COLO668 (cell line): ENCODE measurements at regions not wholly inside any gene's neighbourhood (a gene's known extent, or its start where the extent isn't known, plus 50 kb on each side); places are given as distances from the start of the nearest gene placed in this dataset.

Source experiments
- DNase-seq: peaks from one replicate; lab custom pipeline; 2025; ENCODE audit not compliant: unreplicated experiment; lab: John Stamatoyannopoulos, UW

- DNase-seq, result no peak
These were observed 148.6 kb upstream of the DIO3 start for GRCh38 chr14:101412739-101413138.

DNA sequence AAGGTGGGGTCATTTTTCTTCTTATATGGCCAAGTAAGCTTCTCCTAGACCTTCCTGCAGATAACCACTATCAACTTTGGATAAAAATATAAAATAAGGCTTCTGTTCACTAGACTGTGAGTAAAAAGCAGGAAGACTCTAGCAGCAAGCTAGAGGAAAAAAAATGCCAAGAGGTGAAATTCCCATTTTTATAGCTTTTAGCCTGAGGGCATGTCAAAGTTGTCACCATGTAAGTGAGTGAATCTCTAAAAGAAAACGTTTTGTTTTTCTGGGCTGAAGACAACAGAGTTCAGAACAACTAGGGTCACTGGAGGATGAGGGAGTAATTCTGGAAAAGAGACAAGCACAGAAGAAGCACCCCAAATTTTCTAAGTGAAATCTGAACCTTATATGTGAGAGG is 143.9 kb upstream of the DIO3 start:
- DNase-seq, result no peak

DNA sequence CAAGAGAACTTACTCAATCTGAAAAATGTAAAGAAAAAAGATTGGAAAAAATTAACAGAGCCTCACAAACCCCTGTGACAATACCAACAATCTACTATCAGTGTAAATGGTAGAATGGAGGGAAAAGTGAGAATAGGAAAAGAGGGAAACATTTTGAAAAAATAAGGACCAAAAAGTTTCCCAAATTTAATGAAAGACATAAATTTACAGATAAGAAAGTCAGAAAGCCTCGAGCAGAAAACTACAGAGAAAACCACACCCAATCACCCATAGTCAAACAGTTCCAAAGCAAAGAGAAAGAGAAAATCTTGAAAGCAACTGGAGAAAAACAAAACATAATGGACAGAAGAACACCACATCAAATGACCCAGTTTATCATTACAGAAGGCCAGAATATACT is 142.7 kb upstream of the DIO3 start:
- no peak for DNase-seq

GRCh38 chr14:101426466-101426865 is 134.8 kb upstream of the DIO3 start:
- DNase-seq, result no peak

DNA sequence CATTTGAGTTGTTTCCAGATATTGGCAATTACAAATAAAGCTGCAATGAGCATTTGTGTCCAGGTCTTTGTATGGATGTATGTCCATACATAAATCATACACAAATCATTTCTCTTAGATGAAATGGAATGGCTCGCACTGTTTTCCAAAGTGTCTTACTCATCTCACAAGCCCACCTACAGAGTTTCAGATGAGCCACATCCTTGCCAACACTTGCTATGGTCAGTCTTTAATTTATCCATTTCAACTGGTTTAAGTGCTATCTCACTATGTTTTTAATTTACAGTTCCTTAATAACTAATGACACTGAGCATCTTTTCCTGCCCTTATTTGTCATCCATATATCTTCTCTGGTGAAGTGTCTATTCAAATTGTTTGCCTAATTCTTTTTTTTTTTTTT is 132.9 kb upstream of the DIO3 start:
- DNase-seq, result no peak

DNA sequence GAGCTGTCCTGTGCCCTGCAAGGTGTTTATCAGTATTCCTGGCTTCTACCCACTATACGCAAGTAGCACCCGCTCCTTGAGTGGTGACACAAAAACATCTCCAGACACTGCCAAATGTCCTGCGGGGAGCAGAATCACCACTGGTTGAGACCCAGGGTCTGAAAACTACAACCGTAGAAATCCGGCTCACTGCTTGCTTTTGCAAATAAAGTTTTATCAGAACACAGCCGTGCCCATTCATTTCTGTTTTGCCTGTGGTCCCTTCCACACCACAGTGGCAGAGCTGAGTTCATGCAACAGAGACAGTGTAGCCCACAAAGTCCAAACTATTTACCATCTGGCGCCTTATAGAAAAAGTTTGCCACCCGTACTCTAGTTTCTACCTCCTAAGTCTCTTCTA is 125.7 kb upstream of the DIO3 start:
- no peak for DNase-seq

DNA sequence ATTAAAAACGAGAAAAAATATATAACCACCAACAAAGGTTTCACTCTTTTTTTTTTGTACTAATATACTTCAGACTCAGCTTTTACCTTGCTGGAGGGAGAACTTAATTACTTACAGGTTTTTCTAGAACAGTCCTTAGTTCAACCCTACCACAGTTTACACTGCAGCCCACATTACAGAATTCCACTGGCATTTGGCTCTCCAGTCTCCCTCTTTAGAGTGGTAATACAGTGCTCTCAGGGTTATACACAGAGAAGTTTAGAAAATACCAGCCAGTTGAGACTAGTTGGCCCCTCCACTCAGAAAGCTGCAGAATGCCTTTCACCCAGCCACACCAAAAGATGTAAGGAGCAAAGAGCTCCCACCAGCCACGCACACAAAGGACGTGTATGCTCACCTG is 122.3 kb upstream of the DIO3 start:
- no peak for DNase-seq

DNA sequence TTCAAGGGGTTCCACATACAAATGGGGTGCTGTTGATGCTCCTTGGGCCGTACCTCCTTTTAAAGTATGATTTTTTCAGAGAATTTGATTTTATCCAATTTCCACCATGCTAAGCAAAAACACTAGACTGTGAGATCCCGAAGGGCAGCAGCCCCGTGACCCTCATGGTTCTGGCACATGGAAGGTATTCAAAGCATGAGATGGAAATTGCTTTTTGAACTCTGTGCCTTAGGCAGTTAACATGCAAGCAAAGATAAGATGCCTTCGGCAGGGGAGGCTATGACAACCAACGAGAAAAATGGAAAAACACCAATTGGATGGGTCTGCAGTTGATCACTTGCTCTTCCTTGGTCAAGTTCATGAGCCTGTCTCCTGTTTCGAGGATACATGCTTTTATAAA is 120.8 kb upstream of the DIO3 start:
- no peak for DNase-seq

DNA sequence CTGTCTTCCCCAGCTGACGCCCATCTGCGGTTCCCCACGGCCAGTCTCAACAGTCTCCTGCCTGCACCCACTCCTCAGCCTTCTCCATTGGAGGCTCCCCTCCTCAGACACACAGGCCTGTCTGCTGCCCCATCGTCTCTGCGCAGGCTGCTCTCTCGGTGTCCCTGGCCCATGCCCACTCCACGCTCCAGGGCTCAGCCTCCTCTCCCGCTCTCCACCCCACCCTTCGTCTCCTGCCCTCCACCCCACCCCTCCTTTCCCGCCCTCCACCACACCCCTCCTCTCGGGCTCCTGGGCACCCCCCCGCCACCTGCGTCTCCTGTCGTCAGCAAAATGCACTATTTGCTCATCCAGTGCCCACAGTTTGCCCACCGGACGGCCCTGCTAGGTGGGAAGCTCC is 119.6 kb upstream of the DIO3 start:
- DNase-seq, result no peak

GRCh38 chr14:101442451-101442850 is 118.8 kb upstream of the DIO3 start:
- DNase-seq, result no peak

GRCh38 chr14:101444116-101444515 is 117.2 kb upstream of the DIO3 start:
- DNase-seq, result no peak

DNA sequence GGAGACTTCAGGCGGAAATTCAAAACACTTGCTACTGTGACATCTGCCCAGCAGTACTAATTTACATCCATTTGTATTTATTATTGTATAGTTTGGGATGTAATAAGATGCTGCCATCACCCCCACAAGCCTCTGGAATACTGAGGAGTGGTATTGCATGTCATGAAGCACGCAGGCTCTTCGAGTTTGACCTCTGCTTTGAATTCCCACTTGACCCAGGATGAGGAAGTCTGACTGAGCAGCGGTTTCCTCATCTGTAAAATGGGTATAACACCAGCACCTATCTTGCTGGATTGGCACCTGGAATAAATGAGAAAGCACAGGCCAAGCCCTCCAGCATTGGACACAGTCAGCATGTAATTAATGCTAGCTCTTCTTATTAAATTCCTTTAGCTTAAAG is 116.0 kb upstream of the DIO3 start:
- DNase-seq, result no peak

GRCh38 chr14:101446387-101446969 is 114.8 kb upstream of the DIO3 start:
- no peak for DNase-seq

GRCh38 chr14:101449114-101449513 is 112.2 kb upstream of the DIO3 start:
- no peak for DNase-seq

DNA sequence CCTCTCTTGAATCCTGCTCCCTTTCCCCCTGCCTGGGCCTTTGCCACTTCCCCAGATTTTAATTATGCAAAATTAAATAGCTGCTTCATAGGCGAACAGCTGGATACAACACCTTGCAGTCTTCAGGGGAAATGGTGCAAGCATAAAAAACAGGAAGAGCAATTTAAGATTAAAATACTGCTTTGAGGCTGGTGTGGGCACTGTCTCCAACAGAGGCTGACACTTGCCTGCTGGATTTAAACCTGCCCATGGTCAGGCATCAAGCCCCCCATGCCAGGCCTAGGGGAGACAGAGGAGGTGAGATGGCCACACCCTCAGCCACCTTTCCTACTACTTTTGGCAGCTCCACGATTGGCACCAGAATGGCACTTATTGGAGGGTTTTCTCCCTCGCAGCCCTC is 110.1 kb upstream of the DIO3 start:
- DNase-seq, result no peak

- DNase-seq, result no peak
These were observed 108.1 kb upstream of the DIO3 start for GRCh38 chr14:101453225-101453624.

GRCh38 chr14:101454229-101454628 is 107.1 kb upstream of the DIO3 start:
- no peak for DNase-seq

GRCh38 chr14:101456246-101457175 is 104.8 kb upstream of the DIO3 start:
- no peak for DNase-seq

GRCh38 chr14:101457301-101457935 is 103.9 kb upstream of the DIO3 start:
- DNase-seq, result no peak

GRCh38 chr14:101457936-101458740 is 103.2 kb upstream of the DIO3 start:
- no peak for DNase-seq
